Esophagus squamous epithelium (tissue), 5 donors: ENCODE measurements at regions not wholly inside any gene's neighbourhood (a gene's known extent, or its start where the extent isn't known, plus 50 kb on each side); places are given as distances from the start of the nearest gene placed in this dataset.

Experiments used
- DNase-seq: peaks from one replicate; lab custom pipeline; 2025; lab: John Stamatoyannopoulos, UW
- H3K27ac ChIP-seq, 4 donors: fragments of 200-600 bp; sonication (generic); one replicate each; pipeline ENCODE4 v1.5.1; 2016 to 2019; ENCODE audit warnings: mild to moderate bottlenecking in 1 of 4
- H3K27me3 ChIP-seq, 4 donors: fragments of 200-600 bp; sonication (generic); 1 replicate in 3 of 4; 2 replicates in 1 of 4; pipeline versions ENCODE4 v1.5.1 to v1.6.0; 2017 to 2021; ENCODE audit warnings: antibody characterized with exemption in 1 of 4
- H3K36me3 ChIP-seq, 3 donors: fragments of 200-600 bp; sonication (generic); one replicate each; pipeline ENCODE4 v1.5.1; 2016 to 2019
- H3K4me1 ChIP-seq, 3 donors: fragments of 200-600 bp; sonication (generic); one replicate each; pipeline ENCODE4 v1.5.1; 2017 to 2019
- H3K4me3 ChIP-seq, 4 donors: fragments of 200-600 bp; sonication (generic); 1 replicate in 3 of 4; 2 replicates in 1 of 4; pipeline ENCODE4 v1.5.1; 2016 to 2019; ENCODE audit warnings: mild to moderate bottlenecking in 2 of 4, moderate library complexity in 1 of 4
- H3K9me3 ChIP-seq, 3 donors: fragments of 200-600 bp; sonication (generic); one replicate each; pipeline ENCODE4 v1.5.1; 2016 to 2019
- POLR2A ChIP-seq, 4 donors: fragments of 450-650 bp; IDR thresholded peaks; one replicate each; pipeline ENCODE4 v1.6.1; 2017; ENCODE audit warnings: antibody characterized with exemption in 4 of 4, mild to moderate bottlenecking in 4 of 4, moderate library complexity in 3 of 4
- WGBS, 2 donors: methylation state at CpG; one replicate each; pipeline ENCODE4 v1.1.5; 2018; 5-methylcytosine and 5-hydroxymethylcytosine counted together
- intact Hi-C: fragments of 100-400 bp; cut with DNase I; formaldehyde crosslinking; loops from one replicate; pipeline ENCODE4 v1.15.0; 2022
- TF ChIP-seq, protein P1 (sequence below), 6 experiments: fragments of 450-650 bp in 4 of 6; fragments of 200-600 bp in 2 of 6; sonication (generic) in 2 of 6; IDR thresholded peaks; one replicate each; pipeline ENCODE4 v1.5.1; 2016 to 2019; ENCODE audit warnings: antibody characterized with exemption in 6 of 6, mild to moderate bottlenecking in 4 of 6, moderate library complexity in 4 of 6
- donor health status: DM: yes; HTN: yes; CAD: no.

DNA sequence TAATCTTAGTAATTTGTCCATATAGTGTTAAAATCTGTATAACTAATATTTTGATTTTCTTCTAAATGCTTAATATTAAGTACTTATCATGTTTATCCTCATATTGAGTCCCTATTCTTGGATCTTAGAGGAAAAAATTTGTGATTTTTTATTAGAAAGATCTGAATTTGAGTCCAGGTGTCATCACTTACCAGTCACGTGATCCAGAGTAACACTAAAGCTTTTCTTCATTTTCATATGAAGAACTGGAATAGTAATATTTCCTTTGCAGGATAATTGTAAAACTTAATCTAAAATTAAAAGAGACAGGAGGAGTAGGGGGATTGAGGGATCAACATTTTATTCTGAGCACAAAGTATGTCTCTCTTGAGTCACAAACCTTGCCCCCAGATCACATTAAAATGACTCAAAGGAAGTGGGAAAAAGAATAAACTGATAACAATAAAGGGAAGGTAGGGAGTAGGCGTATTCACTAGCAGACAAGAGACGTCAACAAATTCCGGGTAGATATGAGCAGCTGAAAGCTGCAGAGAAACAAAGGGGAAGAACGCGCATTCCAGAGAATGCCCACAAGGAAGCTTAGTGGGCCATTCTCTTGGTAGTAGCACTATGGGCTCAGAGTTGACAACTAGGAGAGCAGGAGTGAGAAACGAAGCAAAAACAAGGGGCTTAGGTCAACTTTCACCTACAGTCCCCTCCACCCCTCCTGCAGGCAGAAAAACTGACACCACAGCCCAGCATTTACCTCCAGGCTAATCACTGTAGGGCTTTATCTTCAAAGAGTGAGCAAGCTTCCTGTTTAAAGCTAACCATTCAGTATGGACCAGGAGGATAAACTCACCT, 123.1 kb downstream of the SPRY2 start:
- no peaks in the 10 kb centered on the region for H3K27me3 ChIP-seq
- no peaks in the 10 kb centered on the region for H3K4me1 ChIP-seq
- H3K27ac ChIP-seq: no peak overlapping the region
- H3K9me3 ChIP-seq: peaks cover 0 to 4% (median 0%) of the 10 kb centered on the region in 3 donors
- no peaks in the 10 kb centered on the region for H3K36me3 ChIP-seq
- intact Hi-C loops: no loop called here
- 68 to 77% methylated on average over 7 of the region's 7 CpGs for WGBS, 2 donors
- no peak overlapping the region for H3K4me3 ChIP-seq
- DNase-seq: no peak
- TF ChIP-seq POLR2A (IDR thresholded peaks at IDR 0.05): no peak
- TF ChIP-seq, protein P1, sequence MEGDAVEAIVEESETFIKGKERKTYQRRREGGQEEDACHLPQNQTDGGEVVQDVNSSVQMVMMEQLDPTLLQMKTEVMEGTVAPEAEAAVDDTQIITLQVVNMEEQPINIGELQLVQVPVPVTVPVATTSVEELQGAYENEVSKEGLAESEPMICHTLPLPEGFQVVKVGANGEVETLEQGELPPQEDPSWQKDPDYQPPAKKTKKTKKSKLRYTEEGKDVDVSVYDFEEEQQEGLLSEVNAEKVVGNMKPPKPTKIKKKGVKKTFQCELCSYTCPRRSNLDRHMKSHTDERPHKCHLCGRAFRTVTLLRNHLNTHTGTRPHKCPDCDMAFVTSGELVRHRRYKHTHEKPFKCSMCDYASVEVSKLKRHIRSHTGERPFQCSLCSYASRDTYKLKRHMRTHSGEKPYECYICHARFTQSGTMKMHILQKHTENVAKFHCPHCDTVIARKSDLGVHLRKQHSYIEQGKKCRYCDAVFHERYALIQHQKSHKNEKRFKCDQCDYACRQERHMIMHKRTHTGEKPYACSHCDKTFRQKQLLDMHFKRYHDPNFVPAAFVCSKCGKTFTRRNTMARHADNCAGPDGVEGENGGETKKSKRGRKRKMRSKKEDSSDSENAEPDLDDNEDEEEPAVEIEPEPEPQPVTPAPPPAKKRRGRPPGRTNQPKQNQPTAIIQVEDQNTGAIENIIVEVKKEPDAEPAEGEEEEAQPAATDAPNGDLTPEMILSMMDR (IDR thresholded peaks at IDR 0.05): no peak

DNA sequence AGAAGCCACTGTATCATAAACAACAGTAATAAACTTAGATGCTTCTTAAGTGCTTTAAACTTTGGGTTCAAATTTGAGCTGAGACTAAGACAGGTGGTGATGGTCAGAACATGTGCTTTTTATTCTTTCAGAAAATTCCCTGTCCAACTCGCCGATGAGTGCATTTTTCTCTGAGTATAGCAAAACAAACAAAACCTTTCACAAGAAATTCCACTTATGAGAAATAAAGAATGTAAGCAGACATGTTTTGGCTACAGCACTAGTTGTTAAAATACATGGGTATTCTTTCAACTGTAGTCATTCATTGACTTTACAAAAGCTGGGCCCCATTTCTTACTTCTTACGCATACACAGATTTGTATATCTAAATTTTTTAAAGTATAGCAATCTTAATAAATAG, 125.6 kb downstream of the SPRY2 start:
- intact Hi-C loops: no loop called here
- DNase-seq: no peak
- H3K27ac ChIP-seq: no peak overlapping the region

DNA sequence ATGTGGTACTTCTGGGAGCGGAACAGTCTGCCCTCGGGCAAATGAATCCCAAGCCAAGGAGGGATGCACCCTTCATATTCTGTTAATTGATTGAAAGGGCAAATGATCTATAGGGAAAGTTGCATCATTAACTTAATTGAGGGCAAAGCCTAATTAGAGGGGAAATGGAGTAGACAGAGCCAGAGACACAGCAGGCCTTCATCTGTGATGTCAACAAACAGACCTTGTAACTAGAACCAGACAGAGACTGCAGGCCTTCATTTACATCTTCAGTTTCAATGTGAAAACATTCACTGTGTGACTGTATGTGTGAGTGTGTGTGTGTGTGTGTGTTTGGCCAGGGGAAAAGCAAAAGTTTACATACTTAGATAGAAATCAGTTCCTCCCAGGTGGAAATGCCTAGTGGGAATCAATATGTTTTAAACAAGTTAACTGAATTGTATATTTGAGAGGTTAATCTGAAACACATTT, 126.4 kb downstream of the SPRY2 start:
- no peaks in the 10 kb centered on the region for H3K4me1 ChIP-seq
- 83 to 92% methylated on average over 2 of the region's 2 CpGs for WGBS, 2 donors
- no peak overlapping the region for H3K4me3 ChIP-seq
- peaks cover 0 to 3% (median 0%) of the 10 kb centered on the region in 3 donors for H3K9me3 ChIP-seq
- DNase-seq: no peak
- intact Hi-C loops: no loop called here
- H3K36me3 ChIP-seq: no peaks in the 10 kb centered on the region
- H3K27me3 ChIP-seq: no peaks in the 10 kb centered on the region
- no peak for TF ChIP-seq POLR2A (IDR thresholded peaks at IDR 0.05)
- TF ChIP-seq, protein P1 (IDR thresholded peaks at IDR 0.05): no peak
- H3K27ac ChIP-seq: no peak overlapping the region

More for the DNA sequence above, 125.6 kb downstream of the SPRY2 start:
- Histone ChIP-seq H3K36me3 (no peaks in the 10 kb centered on the region), H3K9me3 (peaks cover 0 to 4% (median 0%) of the 10 kb centered on the region in 3 donors), H3K4me3 (no peak overlapping the region), H3K4me1 (no peaks in the 10 kb centered on the region), H3K27me3 (no peaks in the 10 kb centered on the region)
- WGBS, 2 donors: 50 to 52% methylated on average over 3 of the region's 3 CpGs
- TF ChIP-seq, protein P1 (IDR thresholded peaks at IDR 0.05): no peak
- TF ChIP-seq POLR2A (IDR thresholded peaks at IDR 0.05): no peak

DNA sequence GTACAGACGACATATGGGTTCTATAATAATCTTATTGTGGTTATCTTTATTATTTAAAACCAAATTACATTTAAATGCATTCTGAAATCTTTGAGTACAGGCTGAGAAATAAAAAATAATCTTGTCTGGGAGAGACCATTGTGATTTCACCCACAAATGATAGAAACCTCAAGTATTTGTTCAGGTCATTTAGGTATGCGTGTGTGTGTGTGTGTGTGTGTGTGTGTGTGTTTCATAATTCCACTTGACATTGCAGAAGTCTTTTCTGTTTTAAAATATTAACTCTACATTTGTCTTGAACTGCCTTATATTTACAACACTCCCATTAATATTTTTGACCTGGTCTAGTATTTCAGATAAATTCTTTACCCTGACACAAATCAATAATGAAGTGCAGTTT, 126.9 kb downstream of the SPRY2 start:
- H3K36me3 ChIP-seq: no peaks in the 10 kb centered on the region
- intact Hi-C loops: no loop called here
- 72 to 73% methylated on average over 2 of the region's 2 CpGs for WGBS, 2 donors

DNA sequence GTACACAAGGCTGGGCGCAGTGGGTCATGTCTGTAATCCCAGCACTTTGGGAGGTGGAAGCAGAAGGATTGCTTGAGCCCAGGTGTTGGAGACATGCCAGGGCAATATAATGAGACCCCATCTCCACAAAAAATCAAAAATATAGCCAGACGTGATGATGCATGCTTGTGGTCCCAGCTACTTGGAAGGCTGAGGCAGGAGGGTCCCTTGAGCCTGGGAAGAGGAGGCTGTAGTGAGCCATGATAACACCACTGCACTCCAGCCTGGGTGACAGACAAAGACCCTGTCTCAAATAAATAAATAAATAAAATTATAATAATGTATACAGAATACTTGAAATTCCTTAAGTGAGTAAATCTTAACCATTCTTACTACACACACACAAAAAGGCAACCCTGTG, 127.7 kb downstream of the SPRY2 start:
- H3K4me3 ChIP-seq: no peak overlapping the region
- intact Hi-C loops: no loop called here
- H3K36me3 ChIP-seq: no peaks in the 10 kb centered on the region
- no peaks in the 10 kb centered on the region for H3K9me3 ChIP-seq
- no peak for DNase-seq
- no peaks in the 10 kb centered on the region for H3K4me1 ChIP-seq
- 81 to 87% methylated on average over 2 of the region's 2 CpGs for WGBS, 2 donors
- no peaks in the 10 kb centered on the region for H3K27me3 ChIP-seq
- TF ChIP-seq, protein P1 (IDR thresholded peaks at IDR 0.05): no peak
- TF ChIP-seq POLR2A (IDR thresholded peaks at IDR 0.05): no peak
- no peak overlapping the region for H3K27ac ChIP-seq

More for the DNA sequence above, 126.9 kb downstream of the SPRY2 start:
- no peak for DNase-seq
- no peak overlapping the region for H3K4me3 ChIP-seq
- no peaks in the 10 kb centered on the region for H3K4me1 ChIP-seq
- TF ChIP-seq, protein P1 (IDR thresholded peaks at IDR 0.05): no peak
- no peak for TF ChIP-seq POLR2A (IDR thresholded peaks at IDR 0.05)
- H3K9me3 ChIP-seq: no peaks in the 10 kb centered on the region
- H3K27me3 ChIP-seq: no peaks in the 10 kb centered on the region
- H3K27ac ChIP-seq: no peak overlapping the region
